Thyroid gland (tissue), 4 donors: ENCODE measurements at regions not wholly inside any gene's neighbourhood (a gene's known extent, or its start where the extent isn't known, plus 50 kb on each side); places are given as distances from the start of the nearest gene placed in this dataset.
"Not testable (repeated sequence)": the region's sequence is repeated elsewhere in the genome, so short reads cannot be mapped to it uniquely, and the experiment has no call there.

ENCODE experiments used
- DNase-seq, 2 donors: peaks; one replicate each; pipeline ENCODE4 v3.0.0-alpha.2; 2019
- H3K27ac ChIP-seq, 3 donors: fragments of 200-600 bp; sonication (generic); 1 replicate in 2 of 3; 2 replicates in 1 of 3; pipeline ENCODE4 v1.5.1; 2016 to 2019; ENCODE audit warnings: mild to moderate bottlenecking in 1 of 3, moderate library complexity in 1 of 3
- H3K27me3 ChIP-seq: fragments of 200-600 bp; sonication (generic); one replicate; pipeline ENCODE4 v1.5.1; 2019
- H3K36me3 ChIP-seq, 2 donors: fragments of 200-600 bp; sonication (generic); one replicate each; pipeline ENCODE4 v1.5.1; 2016 to 2019
- H3K4me1 ChIP-seq, 2 donors: fragments of 200-600 bp; sonication (generic); one replicate each; pipeline ENCODE4 v1.5.1; 2017 to 2019
- H3K4me3 ChIP-seq, 3 donors: fragments of 200-600 bp; sonication (generic); replicated peaks in 1 of 3; 1 replicate in 2 of 3; 2 replicates in 1 of 3; pipeline ENCODE4 v1.5.1; 2016; ENCODE audit warnings: mild to moderate bottlenecking in 1 of 3
- H3K9me3 ChIP-seq: fragments of 200-600 bp; sonication (generic); one replicate; pipeline ENCODE4 v1.5.1; 2017
- POLR2A ChIP-seq, 2 donors: fragments of 450-650 bp; IDR thresholded peaks; one replicate each; pipeline ENCODE4 v1.6.1; 2017; ENCODE audit warnings: antibody characterized with exemption in 2 of 2, mild to moderate bottlenecking in 2 of 2, moderate library complexity in 1 of 2
- whole genome bisulfite sequencing, 2 donors: methylation state at CpG; one replicate each; pipeline ENCODE4 v1.1.5; 2017; 5-methylcytosine and 5-hydroxymethylcytosine counted together
- intact Hi-C: fragments of 100-400 bp; cut with DNase I; formaldehyde crosslinking; loops from one replicate; pipeline ENCODE4 v1.15.1; 2023
- TF ChIP-seq, protein P1 (sequence below), 6 experiments: fragments of 200-600 bp in 3 of 6; fragments of 450-650 bp in 3 of 6; sonication (generic) in 3 of 6; IDR thresholded peaks; one replicate each; pipeline ENCODE4 v1.5.1; 2016 to 2019; ENCODE audit warnings: antibody characterized with exemption in 6 of 6, mild to moderate bottlenecking in 2 of 6, inconsistent platforms in 1 of 6, moderate library complexity in 1 of 6

DNA sequence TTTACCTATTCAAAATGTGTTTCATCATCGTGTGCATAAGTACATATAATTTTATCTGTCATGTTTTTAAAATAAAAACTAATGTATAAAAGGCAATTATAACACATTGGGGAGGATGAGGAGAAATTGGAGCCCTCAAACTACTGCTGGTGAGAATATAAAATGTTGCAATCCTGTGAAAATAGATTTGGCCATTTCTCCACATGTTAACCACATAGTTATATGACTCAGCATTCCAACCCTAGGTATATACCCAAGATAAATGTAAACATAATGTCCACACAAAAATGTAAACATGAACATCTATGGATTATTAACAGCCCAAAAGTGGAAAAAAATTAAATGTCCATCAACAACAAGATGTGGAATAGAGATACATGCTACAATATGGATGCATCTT, 928.0 kb upstream of the FAT3 start:
- H3K27me3 ChIP-seq = no peaks in the 10 kb centered on the region
- DNase-seq = no peak
- TF ChIP-seq POLR2A (IDR thresholded peaks at IDR 0.05) = no peak
- TF ChIP-seq, protein P1, sequence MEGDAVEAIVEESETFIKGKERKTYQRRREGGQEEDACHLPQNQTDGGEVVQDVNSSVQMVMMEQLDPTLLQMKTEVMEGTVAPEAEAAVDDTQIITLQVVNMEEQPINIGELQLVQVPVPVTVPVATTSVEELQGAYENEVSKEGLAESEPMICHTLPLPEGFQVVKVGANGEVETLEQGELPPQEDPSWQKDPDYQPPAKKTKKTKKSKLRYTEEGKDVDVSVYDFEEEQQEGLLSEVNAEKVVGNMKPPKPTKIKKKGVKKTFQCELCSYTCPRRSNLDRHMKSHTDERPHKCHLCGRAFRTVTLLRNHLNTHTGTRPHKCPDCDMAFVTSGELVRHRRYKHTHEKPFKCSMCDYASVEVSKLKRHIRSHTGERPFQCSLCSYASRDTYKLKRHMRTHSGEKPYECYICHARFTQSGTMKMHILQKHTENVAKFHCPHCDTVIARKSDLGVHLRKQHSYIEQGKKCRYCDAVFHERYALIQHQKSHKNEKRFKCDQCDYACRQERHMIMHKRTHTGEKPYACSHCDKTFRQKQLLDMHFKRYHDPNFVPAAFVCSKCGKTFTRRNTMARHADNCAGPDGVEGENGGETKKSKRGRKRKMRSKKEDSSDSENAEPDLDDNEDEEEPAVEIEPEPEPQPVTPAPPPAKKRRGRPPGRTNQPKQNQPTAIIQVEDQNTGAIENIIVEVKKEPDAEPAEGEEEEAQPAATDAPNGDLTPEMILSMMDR (IDR thresholded peaks at IDR 0.05) = no peak
- WGBS, 2 donors = 76 to 83% methylated on average over 1 of the region's 1 CpG
- H3K36me3 ChIP-seq = no peaks in the 10 kb centered on the region
- no peaks in the 10 kb centered on the region for H3K9me3 ChIP-seq
- no peak overlapping the region for H3K27ac ChIP-seq
- H3K4me3 ChIP-seq = no peak overlapping the region
- H3K4me1 ChIP-seq = no peaks in the 10 kb centered on the region
- intact Hi-C loops = no loop called here

DNA sequence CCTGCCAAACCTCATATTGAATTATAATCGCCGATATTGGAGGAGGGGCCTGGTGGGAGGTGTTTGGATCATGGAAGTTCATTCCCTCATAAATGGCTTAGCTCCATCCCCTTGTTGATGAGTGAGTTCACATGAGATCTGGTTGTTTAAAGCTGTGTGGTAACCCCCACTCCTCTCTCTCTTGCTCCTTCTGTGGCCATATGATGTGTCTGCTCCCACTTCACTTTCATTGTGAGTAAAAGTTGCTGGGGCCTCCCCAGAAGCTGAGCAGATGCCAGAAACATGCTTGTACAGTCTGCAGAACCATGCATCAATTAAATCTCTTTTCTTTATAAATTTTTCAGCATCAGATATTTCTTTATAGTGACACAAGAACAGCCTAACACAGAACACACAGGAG, 929.0 kb upstream of the FAT3 start:
- H3K27me3 ChIP-seq = no peaks in the 10 kb centered on the region
- intact Hi-C loops = no loop called here
- TF ChIP-seq POLR2A (IDR thresholded peaks at IDR 0.05) = no peak
- TF ChIP-seq, protein P1 (IDR thresholded peaks at IDR 0.05) = no peak
- H3K4me3 ChIP-seq = no peak overlapping the region
- no peaks in the 10 kb centered on the region for H3K9me3 ChIP-seq
- DNase-seq = no peak
- no peak overlapping the region for H3K27ac ChIP-seq
- WGBS, 2 donors = 89 to 90% methylated on average over 2 of the region's 2 CpGs
- no peaks in the 10 kb centered on the region for H3K36me3 ChIP-seq
- no peaks in the 10 kb centered on the region for H3K4me1 ChIP-seq

DNA sequence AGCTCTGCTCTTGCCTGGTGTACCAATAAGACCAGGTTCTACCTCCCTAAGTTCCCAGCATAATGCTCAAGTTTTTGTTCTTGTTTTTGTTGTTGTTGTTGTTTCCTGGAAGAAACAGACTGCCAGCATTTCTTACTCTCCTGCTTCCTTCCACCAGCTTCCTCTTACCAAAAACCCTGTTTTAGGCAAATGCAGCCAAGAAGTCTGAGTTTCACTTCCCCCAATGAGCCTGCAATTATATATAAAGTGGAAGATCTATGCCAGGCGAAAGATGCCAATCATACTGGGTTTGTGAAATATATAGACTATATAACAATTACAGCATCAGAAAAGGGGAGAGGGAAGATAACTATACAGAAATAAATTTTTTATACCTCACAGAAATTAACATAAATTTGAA, 931.5 kb upstream of the FAT3 start:
- H3K4me3 ChIP-seq = no peak overlapping the region
- no peak for DNase-seq
- no peaks in the 10 kb centered on the region for H3K9me3 ChIP-seq
- no peaks in the 10 kb centered on the region for H3K4me1 ChIP-seq
- intact Hi-C loops = no loop called here
- H3K36me3 ChIP-seq = no peaks in the 10 kb centered on the region
- TF ChIP-seq, protein P1 (IDR thresholded peaks at IDR 0.05) = no peak
- no peak for TF ChIP-seq POLR2A (IDR thresholded peaks at IDR 0.05)
- H3K27me3 ChIP-seq = no peaks in the 10 kb centered on the region
- no peak overlapping the region for H3K27ac ChIP-seq
- 93 to 95% methylated on average over 1 of the region's 1 CpG for WGBS, 2 donors

DNA sequence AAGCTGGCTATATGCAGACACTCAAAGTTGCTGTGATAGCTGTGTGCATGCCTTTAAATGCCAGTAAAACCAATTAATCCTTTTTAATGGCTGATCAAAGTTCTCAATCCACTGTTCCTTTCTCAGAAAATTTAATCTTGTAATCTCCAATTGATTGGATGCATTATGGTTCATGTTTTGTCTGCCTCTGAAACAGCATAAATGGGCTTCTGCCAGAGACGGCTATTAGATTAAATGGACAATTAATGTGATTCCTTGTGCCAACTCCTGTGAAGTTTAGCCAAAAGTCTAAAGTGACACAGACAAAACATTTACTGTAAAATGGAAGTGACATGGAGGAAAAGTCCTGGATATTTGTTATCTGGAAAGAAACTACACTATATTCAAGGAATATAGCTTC, 952.5 kb upstream of the FAT3 start:
- Histone ChIP-seq H3K4me3 (no peak overlapping the region), H3K27me3 (no peaks in the 10 kb centered on the region), H3K27ac (no peak overlapping the region), H3K9me3 (no peaks in the 10 kb centered on the region), H3K4me1 (no peaks in the 10 kb centered on the region), H3K36me3 (no peaks in the 10 kb centered on the region)
- 91 to 97% methylated on average over 1 of the region's 1 CpG for WGBS, 2 donors
- TF ChIP-seq, protein P1 (IDR thresholded peaks at IDR 0.05) = no peak
- TF ChIP-seq POLR2A (IDR thresholded peaks at IDR 0.05) = no peak
- intact Hi-C loops = no loop called here
- DNase-seq = no peak

DNA sequence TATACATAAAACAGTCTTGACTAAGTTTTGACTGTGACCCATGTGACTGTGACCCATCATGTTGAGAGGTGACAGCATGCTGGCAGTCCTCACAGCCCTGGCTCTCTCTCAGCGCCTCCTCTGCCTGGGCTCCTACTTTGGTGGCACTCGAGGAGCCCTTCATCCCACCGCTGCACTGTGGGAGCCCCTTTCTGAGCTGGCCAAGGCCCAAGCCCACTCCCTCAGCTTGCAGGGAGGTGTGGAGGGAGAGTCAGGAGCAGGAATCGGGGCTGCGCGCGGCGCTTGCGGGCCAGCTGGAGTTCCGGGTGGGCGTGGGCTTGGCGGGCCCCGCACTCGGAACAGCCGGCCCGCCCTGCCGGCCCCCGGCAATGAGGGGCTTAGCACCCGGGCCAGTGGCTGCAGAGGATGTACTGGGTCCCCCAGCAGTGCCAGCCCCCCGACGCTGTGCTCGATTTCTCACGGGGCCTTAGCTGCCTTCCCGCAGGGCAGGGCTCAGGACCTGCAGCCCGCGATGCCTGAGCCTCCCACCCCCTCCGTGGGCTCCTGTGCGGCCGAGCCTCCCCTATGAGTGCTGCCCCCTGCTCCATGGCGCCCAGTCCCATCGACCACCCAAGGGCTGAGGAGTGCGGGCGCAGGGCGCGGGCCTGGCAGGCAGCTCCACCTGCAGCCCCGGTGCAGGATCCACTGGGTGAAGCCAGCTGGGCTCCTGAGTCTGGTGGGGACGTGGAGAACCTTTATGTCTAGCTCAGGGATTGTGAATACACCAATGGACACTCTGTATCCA, 955.9 kb upstream of the FAT3 start:
- H3K27me3 ChIP-seq, H3K4me1 ChIP-seq, intact Hi-C loops, DNase-seq, H3K9me3 ChIP-seq, H3K36me3 ChIP-seq, H3K4me3 ChIP-seq, H3K27ac ChIP-seq: not testable (repeated sequence)
- 91 to 94% methylated on average over 15 to 21 of the region's 37 CpGs for WGBS, 2 donors
